Heart left ventricle (tissue), 13 donors: ENCODE measurements at regions not wholly inside any gene's neighbourhood (a gene's known extent, or its start where the extent isn't known, plus 50 kb on each side); places are given as distances from the start of the nearest gene placed in this dataset.

ENCODE experiments used
- CTCF ChIP-seq, 12 donors: fragments of 200-600 bp; sonication (generic) in 4 of 12; IDR thresholded peaks; one replicate each; pipeline versions ENCODE4 v1.5.0 to v1.8.0; 2018 to 2022; ENCODE audit warnings: antibody characterized with exemption in 12 of 12, mild to moderate bottlenecking in 5 of 12
- POLR2A ChIP-seq, 2 donors: fragments of 450-650 bp; IDR thresholded peaks; one replicate each; pipeline ENCODE4 v1.6.1; 2017; ENCODE audit warnings: antibody characterized with exemption in 2 of 2, mild to moderate bottlenecking in 2 of 2, moderate library complexity in 2 of 2
- donor health status: ischemic (EF 13 %, LVEDD 7.1; RV severe dilation, severe dysfunction).
- donor health status: DM: no; HTN: yes; CAD: no.
- donor health status: DM: no; HTN: no; CAD: no.
- donor health status: ischemic (EF 25% LVEDD 6.9; RV normal size, moderate dysfunction).
- donor health status: ischemic (EF 25% LVEDD 5.7; RV mildly dilated, moderate dysfunction).
- donor health status: ischemic (EF 35%, LVEDD 5.7; RV mildly dilated, moderate dysfunction).
- donor health status: nonischemic (EF 11% LVEDD 7.7; RV severe dilation, severe dysfunction).
- donor health status: DM: yes; HTN: yes; CAD: no.
- donor health status: PGD.
- donor health status: ischemic (EF 29% LVEDD 5.4; RV normal size, mild dysfunction).
- donor health status: nonischemic (EF 23%, LVEDD 6.1; RV moderate dilation, normal function).

- TF ChIP-seq POLR2A (IDR thresholded peaks at IDR 0.05): no peak
- no peak for TF ChIP-seq CTCF (IDR thresholded peaks at IDR 0.05)
These were observed 106.7 kb downstream of the HAPSTR1 start for GRCh38 chr16:9197957-9198661.
